ENCODE measurements at regions not wholly inside any gene's neighbourhood (a gene's known extent, or its start where the extent isn't known, plus 50 kb on each side); places are given as distances from the start of the nearest gene placed in this dataset.

- TF ChIP-seq, protein P1, sequence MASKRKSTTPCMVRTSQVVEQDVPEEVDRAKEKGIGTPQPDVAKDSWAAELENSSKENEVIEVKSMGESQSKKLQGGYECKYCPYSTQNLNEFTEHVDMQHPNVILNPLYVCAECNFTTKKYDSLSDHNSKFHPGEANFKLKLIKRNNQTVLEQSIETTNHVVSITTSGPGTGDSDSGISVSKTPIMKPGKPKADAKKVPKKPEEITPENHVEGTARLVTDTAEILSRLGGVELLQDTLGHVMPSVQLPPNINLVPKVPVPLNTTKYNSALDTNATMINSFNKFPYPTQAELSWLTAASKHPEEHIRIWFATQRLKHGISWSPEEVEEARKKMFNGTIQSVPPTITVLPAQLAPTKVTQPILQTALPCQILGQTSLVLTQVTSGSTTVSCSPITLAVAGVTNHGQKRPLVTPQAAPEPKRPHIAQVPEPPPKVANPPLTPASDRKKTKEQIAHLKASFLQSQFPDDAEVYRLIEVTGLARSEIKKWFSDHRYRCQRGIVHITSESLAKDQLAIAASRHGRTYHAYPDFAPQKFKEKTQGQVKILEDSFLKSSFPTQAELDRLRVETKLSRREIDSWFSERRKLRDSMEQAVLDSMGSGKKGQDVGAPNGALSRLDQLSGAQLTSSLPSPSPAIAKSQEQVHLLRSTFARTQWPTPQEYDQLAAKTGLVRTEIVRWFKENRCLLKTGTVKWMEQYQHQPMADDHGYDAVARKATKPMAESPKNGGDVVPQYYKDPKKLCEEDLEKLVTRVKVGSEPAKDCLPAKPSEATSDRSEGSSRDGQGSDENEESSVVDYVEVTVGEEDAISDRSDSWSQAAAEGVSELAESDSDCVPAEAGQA (IDR thresholded peaks at IDR 0.05; ENCODE audit: low read depth) = no peak
- TF ChIP-seq, protein P1 (CRISPR knock-in tag; IDR thresholded peaks at IDR 0.05; ENCODE audit: borderline replicate concordance) = no peak
- TF ChIP-seq ZNF543 (CRISPR knock-in tag; IDR thresholded peaks at IDR 0.05) = no peak
- TF ChIP-seq PAF1 (CRISPR knock-in tag; IDR thresholded peaks at IDR 0.05) = no peak
- 0 out of 2 replicates have a peak, but pooled peaks have one; percentile 23 for TF ChIP-seq KLF11 (CRISPR knock-in tag; IDR thresholded peaks at IDR 0.05)
- TF ChIP-seq GMEB1 (CRISPR knock-in tag; IDR thresholded peaks at IDR 0.05; ENCODE audit: borderline replicate concordance) = no peak
- TF ChIP-seq XRCC5 (optimal IDR thresholded peaks at IDR 0.05; ENCODE audit: low read length) = no peak
- no peak for TF ChIP-seq ZBTB4 (CRISPR knock-in tag; IDR thresholded peaks at IDR 0.05; ENCODE audit: borderline replicate concordance)
- TF ChIP-seq ZNF550 (CRISPR knock-in tag; IDR thresholded peaks at IDR 0.05; ENCODE audit: borderline replicate concordance) = 0 out of 2 replicates have a peak, but pooled peaks have one; percentile 30
- TF ChIP-seq FOXA3 (CRISPR knock-in tag; IDR thresholded peaks at IDR 0.05) = peak; percentile 68
- no peak for TF ChIP-seq FOXK2 (IDR thresholded peaks at IDR 0.05)
- no peak for TF ChIP-seq JUNB (CRISPR knock-in tag; IDR thresholded peaks at IDR 0.05; ENCODE audit: borderline replicate concordance)
- no peak for TF ChIP-seq ZNF569 (CRISPR knock-in tag; IDR thresholded peaks at IDR 0.05; ENCODE audit: borderline replicate concordance)
- no peak for TF ChIP-seq ZNF512B (CRISPR knock-in tag; IDR thresholded peaks at IDR 0.05; ENCODE audit: borderline replicate concordance)
- no peak for TF ChIP-seq ZSCAN22 (CRISPR knock-in tag; IDR thresholded peaks at IDR 0.05)
- no peak for TF ChIP-seq BRCA1 (CRISPR knock-in tag; IDR thresholded peaks at IDR 0.05)
These were observed 68.5 kb downstream of the MRPL14 start (continued) for GRCh38 chr6:44058617-44059358.
